K562 (cell line): ENCODE measurements at regions not wholly inside any gene's neighbourhood (a gene's known extent, or its start where the extent isn't known, plus 50 kb on each side); places are given as distances from the start of the nearest gene placed in this dataset.

Experiments used
- ATAC-seq: fragments of 200-7000 bp; cut with Tn5 transposase; 3 replicates; pipeline ENCODE4 v1.9.1; 2020; ENCODE audit warnings: moderate library complexity
- BruUV-seq: library from RNA; stranded (reverse); fragments of 400-500 nt; replicated peaks from 2 replicates; lab custom pipeline; 2021; lab: Mats Ljungman, UMichigan
- CTCF ChIA-PET: fragments of 300-600 bp; formaldehyde crosslinking; extraction: SDS; loops from one replicate; lab custom pipeline; 2021; ENCODE audit warnings: low intra/inter-chr PET ratio; lab: Yijun Ruan, JAX
- POLR2A ChIA-PET: fragments of 300-600, 350-650 bp; sonication (Branson Sonifier 250); formaldehyde crosslinking; extraction: SDS; loops from one replicate; lab custom pipeline; 2021; ENCODE audit warnings: antibody characterized with exemption, inconsistent platforms; lab: Yijun Ruan, JAX
- DNase-seq, 4 experiments: peaks; one replicate each; pipeline versions ENCODE4 v3.0.0 to v3.0.0-alpha.2; 2011 to 2018; ENCODE audit warnings: low spot score in 3 of 4, mixed read lengths in 3 of 4; ENCODE audit errors: extremely low read depth in 1 of 4
- FAIRE-seq: peaks from 2 replicates; lab custom pipeline; 2011; peaks lifted over from hg19 to GRCh38; lab: Jason Lieb, UNC
- H2AFZ ChIP-seq: 2 replicates; pipeline ENCODE4 v1.6.0; 2011; ENCODE audit warnings: low read depth, low read length, control low read depth, inconsistent platforms
- H3K27ac ChIP-seq: fragments of 200-600 bp; 3 replicates; pipeline ENCODE4 v1.8.0; 2011; ENCODE audit warnings: low read depth, mild to moderate bottlenecking, control low read depth, inconsistent platforms, low read length, moderate library complexity, mixed read lengths; ENCODE audit errors: extremely low read depth
- H3K27me3 ChIP-seq, 2 experiments: fragments of 300-600 bp in 1 of 2; 2 replicates in 1 of 2; 3 replicates in 1 of 2; pipeline versions ENCODE4 v1.6.0 to v1.8.0; 2011; ENCODE audit warnings: inconsistent platforms in 2 of 2, low read length in 2 of 2, mild to moderate bottlenecking in 1 of 2, mixed read lengths in 1 of 2, moderate library complexity in 1 of 2; ENCODE audit not compliant: control insufficient read depth in 2 of 2, insufficient read depth in 2 of 2
- H3K36me3 ChIP-seq: fragments of 300-600 bp; 3 replicates; pipeline ENCODE4 v1.8.0; 2011; ENCODE audit warnings: mild to moderate bottlenecking, low read length, inconsistent platforms; ENCODE audit not compliant: control insufficient read depth, insufficient read depth
- H3K4me1 ChIP-seq, 2 experiments: fragments of 200-600 bp in 1 of 2; replicated peaks in 1 of 2; 2 replicates in 1 of 2; 3 replicates in 1 of 2; pipeline versions ENCODE4 v1.5.1 to v1.8.0; 2011; ENCODE audit warnings: inconsistent platforms in 2 of 2, low read length in 2 of 2, mild to moderate bottlenecking in 1 of 2, mixed read lengths in 1 of 2, moderate library complexity in 1 of 2; ENCODE audit not compliant: control insufficient read depth in 2 of 2, insufficient read depth in 2 of 2
- H3K4me2 ChIP-seq: 2 replicates; pipeline ENCODE4 v1.6.1; 2011; ENCODE audit warnings: low read length, control low read depth, inconsistent platforms, mixed read lengths; ENCODE audit not compliant: insufficient read depth
- H3K4me3 ChIP-seq: fragments of 200-600 bp; sonication (generic), shearing (Covaris generic); 2 replicates; pipeline ENCODE4 v1.5.1; 2016; ENCODE audit warnings: control low read depth, inconsistent platforms
- H3K79me2 ChIP-seq: fragments of 200-600 bp; 3 replicates; pipeline ENCODE4 v1.8.0; 2011; ENCODE audit warnings: low read length, inconsistent platforms; ENCODE audit not compliant: control insufficient read depth, insufficient read depth
- H3K9ac ChIP-seq, 2 experiments: 2 replicates each; pipeline versions ENCODE4 v1.6.0 to v1.6.1; 2011; ENCODE audit warnings: low read depth in 2 of 2, low read length in 2 of 2, control low read depth in 1 of 2, inconsistent platforms in 1 of 2, mild to moderate bottlenecking in 1 of 2, mixed read lengths in 1 of 2; ENCODE audit not compliant: insufficient read depth in 1 of 2
- H3K9me1 ChIP-seq: one replicate; pipeline ENCODE4 v1.6.0; 2011; ENCODE audit warnings: inconsistent platforms, mild to moderate bottlenecking, low read length, moderate library complexity; ENCODE audit not compliant: control insufficient read depth, insufficient read depth
- H3K9me3 ChIP-seq: replicated peaks from 2 replicates; pipeline ENCODE4 v1.5.1; 2011; ENCODE audit warnings: low read depth, low read length, inconsistent platforms; ENCODE audit not compliant: control insufficient read depth, insufficient read depth
- H4K20me1 ChIP-seq: replicated peaks from 2 replicates; pipeline ENCODE4 v1.6.1; 2011; ENCODE audit warnings: low read length, inconsistent platforms, mixed read lengths; ENCODE audit not compliant: control insufficient read depth, insufficient read depth
- BCL6 ChIP-seq: fragments of 250-450 bp; sonication (Bioruptor Pico); IDR thresholded peaks from 2 replicates; pipeline ENCODE4 v1.4.0; 2020
- BCOR ChIP-seq: fragments of 450-650 bp; IDR thresholded peaks from 2 replicates; pipeline ENCODE4 v1.6.1; 2016
- DLX4 ChIP-seq: fragments of 250-450 bp; sonication (Bioruptor Pico); IDR thresholded peaks from 2 replicates; pipeline ENCODE4 v1.6.1; 2021; ENCODE audit warnings: mild to moderate bottlenecking
- E2F3 ChIP-seq: fragments of 250-450 bp; sonication (Bioruptor Pico); IDR thresholded peaks from 2 replicates; pipeline ENCODE4 v1.4.0; 2020; ENCODE audit warnings: mild to moderate bottlenecking
- HNRNPK ChIP-seq: fragments of 200-400 bp; formaldehyde crosslinking; IDR thresholded peaks from one replicate; pipeline ENCODE4 v1.6.1; 2018; ENCODE audit warnings: mild to moderate bottlenecking, low read depth, low read length; ENCODE audit not compliant: poor library complexity, severe bottlenecking
- KLF10 ChIP-seq: fragments of 250-450 bp; sonication (Bioruptor Pico); IDR thresholded peaks from 2 replicates; pipeline ENCODE4 v1.6.1; 2021; ENCODE audit warnings: matching md5 sums
- MAX ChIP-seq: sonication (generic); formaldehyde crosslinking; IDR thresholded peaks from 2 replicates; pipeline ENCODE4 v1.9.0; 2022; ENCODE audit warnings: mild to moderate bottlenecking, missing genetic modification reagents
- NFIC ChIP-seq: fragments of 450-650 bp; IDR thresholded peaks from 2 replicates; pipeline ENCODE4 v1.6.1; 2017; ENCODE audit warnings: mild to moderate bottlenecking, inconsistent platforms
- SLC30A9 ChIP-seq: fragments of 250-450 bp; sonication (Bioruptor Pico); IDR thresholded peaks from 2 replicates; pipeline ENCODE4 v1.8.0; 2022; ENCODE audit warnings: mild to moderate bottlenecking, moderate library complexity
- SMAD4 ChIP-seq: fragments of 250-450 bp; sonication (Bioruptor Pico); conservative IDR thresholded peaks from 2 replicates; pipeline ENCODE4 v1.8.0; 2021; ENCODE audit warnings: inconsistent platforms, mild to moderate bottlenecking, moderate library complexity
- SRSF9 ChIP-seq: fragments of 200-400 bp; formaldehyde crosslinking; IDR thresholded peaks from 2 replicates; pipeline ENCODE4 v1.6.1; 2017; ENCODE audit warnings: low read depth, low read length, borderline replicate concordance
- TAF1 ChIP-seq: IDR thresholded peaks from 2 replicates; pipeline ENCODE4 v1.6.1; 2011; ENCODE audit warnings: mild to moderate bottlenecking, low read length, moderate library complexity; ENCODE audit not compliant: insufficient read depth, control insufficient read depth, severe bottlenecking; ENCODE audit errors: extremely low read depth
- U2AF2 ChIP-seq: fragments of 200-400 bp; formaldehyde crosslinking; optimal IDR thresholded peaks from 2 replicates; pipeline ENCODE3; 2017; ENCODE audit warnings: low read depth, mild to moderate bottlenecking, low read length
- ZBTB1 ChIP-seq: sonication (generic); formaldehyde crosslinking; IDR thresholded peaks from 2 replicates; pipeline ENCODE4 v1.8.1; 2023; ENCODE audit warnings: missing genetic modification reagents, low read depth, mild to moderate bottlenecking, borderline replicate concordance
- ZNF124 ChIP-seq: sonication (generic); formaldehyde crosslinking; IDR thresholded peaks from 2 replicates; pipeline ENCODE4 v1.8.1; 2022; ENCODE audit warnings: missing genetic modification reagents
- ZNF280A ChIP-seq: fragments of 450-650 bp; IDR thresholded peaks from 2 replicates; pipeline ENCODE4 v1.6.1; 2018; ENCODE audit warnings: mild to moderate bottlenecking, low read depth; ENCODE audit not compliant: partially characterized antibody
- ZNF77 ChIP-seq: fragments of 250-450 bp; sonication (Bioruptor Pico); IDR thresholded peaks from 2 replicates; pipeline ENCODE4 v1.5.0; 2020
- WGBS: fragments of 100-300 bp; shearing (Covaris generic); methylation state at CpG from one replicate; pipeline ENCODE4 v1.1.6; 2016; ENCODE audit warnings: low coverage, mixed read lengths; ENCODE audit not compliant: insufficient coverage; ENCODE audit errors: missing lambda C conversion rate; 5-methylcytosine and 5-hydroxymethylcytosine counted together
- in situ Hi-C: fragments of 300-500 bp; cut with MboI; formaldehyde crosslinking; loops from 4 replicates; pipeline ENCODE4 v1.15.0; 2018; ENCODE audit warnings: inconsistent platforms, mixed read lengths
- intact Hi-C: fragments of 100-400 bp; cut with micrococcal nuclease; formaldehyde crosslinking; loops from 2 replicates; pipeline ENCODE4 v1.14.2; 2022
- TF ChIP-seq, protein P1 (sequence below): fragments of 250-450 bp; sonication (Bioruptor Pico); IDR thresholded peaks from 2 replicates; pipeline ENCODE4 v1.5.0; 2021

DNA sequence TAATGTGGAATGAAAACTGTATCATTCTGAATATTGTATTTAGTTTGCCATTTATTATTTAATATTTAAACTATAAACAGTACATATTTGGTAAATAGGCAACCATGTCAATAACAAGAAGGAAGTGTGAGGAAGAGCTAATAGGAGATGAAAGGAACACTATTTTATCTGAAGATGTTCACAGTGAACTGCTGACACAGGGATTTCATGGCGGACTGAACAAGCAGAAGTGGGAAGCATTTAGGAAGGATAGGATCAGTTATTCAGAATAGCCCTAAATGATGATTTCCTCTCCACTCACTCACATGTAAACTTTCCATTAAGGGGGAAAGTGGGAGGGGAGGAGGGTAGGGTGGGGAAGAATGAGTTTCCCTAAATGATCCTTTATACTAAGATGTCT, 682.4 kb downstream of the TOX3 start (continued):
- TF ChIP-seq ZNF280A (no peak), SRSF9 (no peak), DLX4 (CRISPR knock-in tag) (no peak), ZNF124 (CRISPR knock-in tag) (no peak), ZBTB1 (CRISPR knock-in tag) (no peak), BCOR (no peak)

DNA sequence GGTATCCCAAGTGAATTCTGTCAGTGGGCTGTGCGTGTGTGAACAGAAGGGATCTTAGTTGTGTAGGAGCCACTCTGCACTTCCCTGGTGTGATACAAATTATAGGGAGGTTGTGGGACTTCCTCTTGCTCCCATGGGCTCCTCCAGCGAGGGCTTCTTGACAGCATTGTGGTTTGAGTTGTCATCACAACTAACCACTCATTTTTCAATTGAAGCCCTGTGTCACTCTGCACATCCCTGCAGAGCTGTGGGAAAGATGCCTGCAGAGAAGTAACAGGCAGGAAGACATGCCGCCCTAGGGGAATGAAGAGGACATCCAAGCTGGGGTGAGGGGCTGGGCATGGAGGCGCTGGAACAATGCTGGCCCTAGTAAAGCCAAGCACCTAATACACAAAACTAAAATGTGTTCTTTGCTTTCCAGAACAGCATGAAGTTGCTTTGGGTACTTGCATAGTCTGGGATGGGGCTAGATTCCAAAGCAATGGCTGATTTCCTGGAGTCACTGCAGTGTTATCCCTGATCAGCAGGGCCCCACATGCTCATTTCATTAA, 692.5 kb downstream of the TOX3 start:
- TF ChIP-seq KLF10, result no peak
- no peak for TF ChIP-seq TAF1
- TF ChIP-seq BCL6 (CRISPR knock-in tag), result no peak
- no peak for TF ChIP-seq ZNF77 (CRISPR knock-in tag)
- no peak for TF ChIP-seq MAX (CRISPR knock-in tag)
- no peak for TF ChIP-seq E2F3 (CRISPR knock-in tag)
- no peak for TF ChIP-seq SLC30A9 (CRISPR knock-in tag)
- no peak for TF ChIP-seq SMAD4
- no peak for TF ChIP-seq NFIC
- TF ChIP-seq U2AF2, result no peak
- TF ChIP-seq, protein P1, sequence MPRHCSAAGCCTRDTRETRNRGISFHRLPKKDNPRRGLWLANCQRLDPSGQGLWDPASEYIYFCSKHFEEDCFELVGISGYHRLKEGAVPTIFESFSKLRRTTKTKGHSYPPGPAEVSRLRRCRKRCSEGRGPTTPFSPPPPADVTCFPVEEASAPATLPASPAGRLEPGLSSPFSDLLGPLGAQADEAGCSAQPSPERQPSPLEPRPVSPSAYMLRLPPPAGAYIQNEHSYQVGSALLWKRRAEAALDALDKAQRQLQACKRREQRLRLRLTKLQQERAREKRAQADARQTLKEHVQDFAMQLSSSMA (CRISPR knock-in tag), result no peak
- TF ChIP-seq HNRNPK, result no peak
- Histone ChIP-seq H3K4me1 (no peaks in the 10 kb centered on the region), H3K4me3 (no peak overlapping the region), H3K79me2 (no peaks in the 10 kb centered on the region), H3K27ac (no peak overlapping the region), H3K36me3 (no peaks in the 10 kb centered on the region), H3K9ac (no peak overlapping the region), H3K4me2 (no peak overlapping the region), H3K9me1 (no peaks in the 10 kb centered on the region), H2AFZ (no peak overlapping the region), H3K27me3 (no peaks in the 10 kb centered on the region), H4K20me1 (no peaks in the 10 kb centered on the region), H3K9me3 (no peaks in the 10 kb centered on the region)
- DNase-seq (no peak), ATAC-seq (no peak), FAIRE-seq (no peak)
- POLR2A ChIA-PET, result no interaction called here
- CTCF ChIA-PET, result no interaction called here
- WGBS, result 0% methylated on average over 4 of the region's 4 CpGs
- intact Hi-C loops, result no loop called here
- BruUV-seq, result no TSS peak
- in situ Hi-C loops, result no loop called here
